ENCODE measurements at regions not wholly inside any gene's neighbourhood (a gene's known extent, or its start where the extent isn't known, plus 50 kb on each side); places are given as distances from the start of the nearest gene placed in this dataset.

- WGBS, 2 donors = 43 to 47% methylated on average over 8 of the region's 8 CpGs
- DNase-seq (ENCODE audit: low spot score in 2 of 2) = no peak
- intact Hi-C loops (cut with DNase I; ENCODE audit: low total_unique reads) = no loop called here
- H3K4me3 ChIP-seq (ENCODE audit: low read depth, poor library complexity, severe bottlenecking) = no peak overlapping the region
- no peak for TF ChIP-seq CTCF (IDR thresholded peaks at IDR 0.05)
- TF ChIP-seq POLR2A (IDR thresholded peaks at IDR 0.05) = no peak
Measured at GRCh38 chr6:165782134-165782533, 119.1 kb upstream of the PDE10A start.

GRCh38 chr6:165777680-165778079, 114.6 kb upstream of the PDE10A start:
- WGBS, 2 donors = 91 to 97% methylated on average over 3 of the region's 3 CpGs
- intact Hi-C loops (cut with DNase I; ENCODE audit: low total_unique reads) = no loop called here
- no peak for DNase-seq (ENCODE audit: low spot score in 2 of 2)
- no peak for TF ChIP-seq CTCF (IDR thresholded peaks at IDR 0.05)
- no peak overlapping the region for H3K4me3 ChIP-seq (ENCODE audit: low read depth, poor library complexity, severe bottlenecking)

- DNase-seq (ENCODE audit: low spot score in 2 of 2) = no peak
- intact Hi-C loops (cut with DNase I; ENCODE audit: low total_unique reads) = no loop called here
- no peak overlapping the region for H3K4me3 ChIP-seq (ENCODE audit: low read depth, poor library complexity, severe bottlenecking)
- 50 to 53% methylated on average over 5 of the region's 5 CpGs for WGBS, 2 donors
- TF ChIP-seq POLR2A (IDR thresholded peaks at IDR 0.05) (no peak), CTCF (IDR thresholded peaks at IDR 0.05) (no peak)
Measured at GRCh38 chr6:165776691-165777090, 113.7 kb upstream of the PDE10A start.

GRCh38 chr6:165775721-165776120, 112.7 kb upstream of the PDE10A start:
- TF ChIP-seq POLR2A (IDR thresholded peaks at IDR 0.05) (no peak), CTCF (IDR thresholded peaks at IDR 0.05) (no peak)
- WGBS, 2 donors = 48 to 55% methylated on average over 3 of the region's 3 CpGs
- intact Hi-C loops (cut with DNase I; ENCODE audit: low total_unique reads) = no loop called here
- no peak overlapping the region for H3K4me3 ChIP-seq (ENCODE audit: low read depth, poor library complexity, severe bottlenecking)
- no peak for DNase-seq (ENCODE audit: low spot score in 2 of 2)

- TF ChIP-seq POLR2A (IDR thresholded peaks at IDR 0.05) (no peak), CTCF (IDR thresholded peaks at IDR 0.05) (no peak)
- WGBS, 2 donors = 29 to 31% methylated on average over 13 of the region's 13 CpGs
- H3K4me3 ChIP-seq (ENCODE audit: low read depth, poor library complexity, severe bottlenecking) = no peak overlapping the region
- no peak for DNase-seq (ENCODE audit: low spot score in 2 of 2)
- intact Hi-C loops (cut with DNase I; ENCODE audit: low total_unique reads) = no loop called here
Measured at GRCh38 chr6:165774903-165775601, 112.0 kb upstream of the PDE10A start.

Measured in lower leg skin (tissue), 4 donors.